Gastroesophageal sphincter (tissue), 4 donors: ENCODE measurements at regions not wholly inside any gene's neighbourhood (a gene's known extent, or its start where the extent isn't known, plus 50 kb on each side); places are given as distances from the start of the nearest gene placed in this dataset.

Experiments
- ATAC-seq: fragments of 150-250 bp; one replicate; pipeline ENCODE4 v1.9.1; 2016; ENCODE audit warnings: mild to moderate bottlenecking, moderate library complexity
- H3K27ac ChIP-seq, 4 donors: fragments of 200-600 bp; sonication (generic) in 3 of 4; 1 replicate in 3 of 4; 2 replicates in 1 of 4; pipeline ENCODE4 v1.5.1; 2016 to 2019
- H3K27me3 ChIP-seq: fragments of 200-600 bp; sonication (generic); one replicate; pipeline ENCODE4 v1.5.1; 2019
- H3K36me3 ChIP-seq, 2 donors: fragments of 200-600 bp; sonication (generic); one replicate each; pipeline ENCODE4 v1.5.1; 2019; ENCODE audit warnings: control low read depth in 1 of 2
- H3K4me1 ChIP-seq, 3 donors: fragments of 200-600 bp; sonication (generic); 1 replicate in 2 of 3; 2 replicates in 1 of 3; pipeline ENCODE4 v1.5.1; 2016 to 2019; ENCODE audit warnings: control low read depth in 2 of 3
- H3K4me3 ChIP-seq, 2 donors: fragments of 200-600 bp; sonication (generic); one replicate each; pipeline ENCODE4 v1.5.1; 2019; ENCODE audit warnings: mild to moderate bottlenecking in 1 of 2, moderate library complexity in 1 of 2
- H3K9me3 ChIP-seq, 3 donors: fragments of 200-600 bp; sonication (generic); one replicate each; pipeline ENCODE4 v1.5.1; 2017 to 2019; ENCODE audit warnings: control low read depth in 2 of 3
- CTCF ChIP-seq, 4 experiments: fragments of 200-600 bp in 2 of 4; fragments of 450-650 bp in 2 of 4; sonication (generic) in 1 of 4; IDR thresholded peaks; one replicate each; pipeline ENCODE4 v1.5.1; 2017 to 2019; ENCODE audit warnings: antibody characterized with exemption in 4 of 4, mild to moderate bottlenecking in 2 of 4, moderate library complexity in 2 of 4
- EP300 ChIP-seq: sonication (generic); formaldehyde crosslinking; IDR thresholded peaks from one replicate; pipeline ENCODE4 v1.6.1; 2017; ENCODE audit warnings: antibody characterized with exemption, mild to moderate bottlenecking
- POLR2A ChIP-seq, 2 donors: fragments of 450-650 bp; IDR thresholded peaks; one replicate each; pipeline ENCODE4 v1.6.1; 2017; ENCODE audit warnings: antibody characterized with exemption in 2 of 2, mild to moderate bottlenecking in 2 of 2, moderate library complexity in 1 of 2
- POLR2AphosphoS5 ChIP-seq: sonication (generic); formaldehyde crosslinking; IDR thresholded peaks from one replicate; pipeline ENCODE4 v1.6.1; 2017; ENCODE audit warnings: antibody characterized with exemption
- WGBS, 2 donors: methylation state at CpG; one replicate each; pipeline ENCODE4 v1.1.5; 2018; ENCODE audit warnings: low coverage in 1 of 2; 5-methylcytosine and 5-hydroxymethylcytosine counted together

- Histone ChIP-seq H3K9me3 (no peaks in the 10 kb centered on the region), H3K36me3 (peaks cover 0 to 6% of the 10 kb centered on the region in 2 donors), H3K4me3 (no peak overlapping the region), H3K27me3 (no peaks in the 10 kb centered on the region), H3K27ac (no peak overlapping the region), H3K4me1 (no peaks in the 10 kb centered on the region)
- ATAC-seq, result no peak
- TF ChIP-seq EP300 (no peak), POLR2AphosphoS5 (no peak), POLR2A (IDR thresholded peaks at IDR 0.05) (no peak), CTCF (IDR thresholded peaks at IDR 0.05) (no peak)
These were observed 254.1 kb downstream of the CNTN3 start for GRCh38 chr3:74360406-74360805.

GRCh38 chr3:74357881-74358280, 256.6 kb downstream of the CNTN3 start:
- no peak overlapping the region for H3K4me3 ChIP-seq
- ATAC-seq, result no peak
- H3K9me3 ChIP-seq, result no peaks in the 10 kb centered on the region
- no peaks in the 10 kb centered on the region for H3K27me3 ChIP-seq
- TF ChIP-seq POLR2AphosphoS5 (no peak), EP300 (no peak), CTCF (IDR thresholded peaks at IDR 0.05) (no peak), POLR2A (IDR thresholded peaks at IDR 0.05) (no peak)
- 72 to 78% methylated on average over 5 to 6 of the region's 6 CpGs for WGBS, 2 donors
- H3K36me3 ChIP-seq, result peaks cover 0 to 6% of the 10 kb centered on the region in 2 donors
- no peaks in the 10 kb centered on the region for H3K4me1 ChIP-seq
- no peak overlapping the region for H3K27ac ChIP-seq

GRCh38 chr3:74353039-74353438, 261.4 kb downstream of the CNTN3 start:
- H3K27me3 ChIP-seq, result no peaks in the 10 kb centered on the region
- TF ChIP-seq CTCF (IDR thresholded peaks at IDR 0.05) (no peak), EP300 (no peak), POLR2AphosphoS5 (no peak), POLR2A (IDR thresholded peaks at IDR 0.05) (no peak)
- H3K4me3 ChIP-seq, result no peak overlapping the region
- peaks cover 0 to 11% (median 0%) of the 10 kb centered on the region in 3 donors for H3K4me1 ChIP-seq
- no peak for ATAC-seq
- whole genome bisulfite sequencing, 2 donors, result 58 to 100% methylated on average over 1 of the region's 1 CpG
- H3K9me3 ChIP-seq, result no peaks in the 10 kb centered on the region
- no peaks in the 10 kb centered on the region for H3K36me3 ChIP-seq
- H3K27ac ChIP-seq, result no peak overlapping the region

GRCh38 chr3:74352166-74352565, 262.3 kb downstream of the CNTN3 start:
- Histone ChIP-seq H3K4me1 (peaks cover 0 to 11% (median 0%) of the 10 kb centered on the region in 3 donors), H3K9me3 (no peaks in the 10 kb centered on the region), H3K27ac (no peak overlapping the region), H3K27me3 (no peaks in the 10 kb centered on the region), H3K36me3 (no peaks in the 10 kb centered on the region), H3K4me3 (no peak overlapping the region)
- no peak for ATAC-seq
- 13 to 17% methylated on average over 1 of the region's 1 CpG for WGBS, 2 donors
- TF ChIP-seq POLR2AphosphoS5 (no peak), CTCF (IDR thresholded peaks at IDR 0.05) (no peak), POLR2A (IDR thresholded peaks at IDR 0.05) (no peak), EP300 (no peak)

- no peaks in the 10 kb centered on the region for H3K36me3 ChIP-seq
- no peaks in the 10 kb centered on the region for H3K9me3 ChIP-seq
- ATAC-seq, result no peak
- H3K4me1 ChIP-seq, result peaks cover 0 to 11% (median 0%) of the 10 kb centered on the region in 3 donors
- no peak for TF ChIP-seq POLR2A (IDR thresholded peaks at IDR 0.05)
- TF ChIP-seq EP300, result no peak
- TF ChIP-seq CTCF (IDR thresholded peaks at IDR 0.05), result no peak
- TF ChIP-seq POLR2AphosphoS5, result no peak
- H3K4me3 ChIP-seq, result no peak overlapping the region
- H3K27me3 ChIP-seq, result no peaks in the 10 kb centered on the region
- 50 to 57% methylated on average over 2 to 5 of the region's 5 CpGs for WGBS, 2 donors
- no peak overlapping the region for H3K27ac ChIP-seq
These were observed 263.2 kb downstream of the CNTN3 start for GRCh38 chr3:74351213-74351612.
